NT2/D1 (cell line): ENCODE measurements at regions not wholly inside any gene's neighbourhood (a gene's known extent, or its start where the extent isn't known, plus 50 kb on each side); places are given as distances from the start of the nearest gene placed in this dataset.
A peak's percentile ranks its signal among the peaks of the same experiment; 100 is the strongest.

ENCODE experiments used
- DNase-seq: peaks from one replicate; pipeline ENCODE4 v3.0.0-alpha.2; 2011; ENCODE audit warnings: low read depth, low spot score
- H3K27me3 ChIP-seq: 2 replicates; pipeline ENCODE4 v1.6.0; 2011; ENCODE audit warnings: mild to moderate bottlenecking; ENCODE audit not compliant: insufficient read length, insufficient read depth
- H3K36me3 ChIP-seq: 2 replicates; pipeline ENCODE4 v1.6.1; 2011; ENCODE audit warnings: mild to moderate bottlenecking, low read length, mixed read lengths; ENCODE audit not compliant: insufficient read depth, insufficient read length
- H3K4me1 ChIP-seq: 2 replicates; pipeline ENCODE4 v1.5.1; 2011; ENCODE audit not compliant: insufficient read depth, insufficient read length
- H3K4me3 ChIP-seq: 2 replicates; pipeline ENCODE4 v1.5.1; 2011; ENCODE audit warnings: low read depth; ENCODE audit not compliant: insufficient read length
- H3K9ac ChIP-seq: 2 replicates; pipeline ENCODE4 v1.6.0; 2011; ENCODE audit warnings: low read depth; ENCODE audit not compliant: insufficient read length
- H3K9me3 ChIP-seq: 2 replicates; pipeline ENCODE4 v1.5.1; 2011; ENCODE audit warnings: mild to moderate bottlenecking, low read length; ENCODE audit not compliant: insufficient read depth
- SUZ12 ChIP-seq: IDR thresholded peaks from 2 replicates; pipeline ENCODE4 v1.6.1; 2011; ENCODE audit not compliant: insufficient read length, insufficient read depth; ENCODE audit errors: extremely low read depth
- YY1 ChIP-seq: IDR thresholded peaks from 2 replicates; pipeline ENCODE4 v1.6.1; 2011; ENCODE audit not compliant: insufficient read length, insufficient read depth
- ZNF274 ChIP-seq: IDR thresholded peaks from 2 replicates; pipeline ENCODE4 v1.6.1; 2011; ENCODE audit warnings: mild to moderate bottlenecking, low read depth, low read length

DNA sequence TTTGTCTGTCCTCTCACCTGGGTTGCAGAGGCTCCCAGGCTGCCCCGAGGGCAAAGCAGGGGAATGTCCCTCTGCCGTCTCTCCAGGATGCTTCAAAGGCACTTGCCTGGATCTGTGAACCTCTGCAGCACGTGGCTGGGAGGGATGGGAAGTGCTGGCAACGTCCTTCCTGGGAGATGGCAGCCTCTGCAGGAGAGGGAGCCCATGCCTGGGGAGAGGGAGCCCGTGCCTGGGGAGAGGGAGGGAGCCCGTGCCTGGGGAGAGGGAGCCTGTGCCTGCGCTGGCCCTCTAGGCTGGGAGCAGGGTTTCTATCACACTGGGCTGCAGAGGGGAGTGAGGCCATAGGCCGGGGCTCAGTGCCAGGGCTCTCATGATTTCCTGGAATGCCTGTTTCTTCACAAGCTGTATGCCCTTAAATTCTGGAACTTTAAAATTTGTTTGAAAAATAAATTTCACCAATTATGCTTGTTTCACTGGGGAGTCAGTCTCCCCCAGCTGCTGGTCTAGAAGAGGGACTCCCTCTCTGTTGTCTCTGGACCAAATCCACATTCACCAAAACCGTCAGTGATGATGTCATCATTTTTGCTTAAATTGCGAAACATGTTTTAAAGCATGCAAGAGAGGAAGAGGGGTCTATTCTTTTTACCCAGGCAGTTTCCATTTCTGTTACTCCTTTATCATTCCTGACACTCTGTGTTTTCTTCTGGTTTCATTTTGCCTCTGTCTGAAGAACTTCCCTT lies 135.7 kb downstream of the DNAJB6 start:
- Histone ChIP-seq H3K4me1 (no peaks in the 10 kb centered on the region), H3K9me3 (peaks cover 25% of the 10 kb centered on the region), H3K27me3 (peaks cover 3% of the 10 kb centered on the region), H3K36me3 (no peaks in the 10 kb centered on the region), H3K9ac (no peak overlapping the region), H3K4me3 (no peak overlapping the region)
- DNase-seq = no peak
- TF ChIP-seq SUZ12 (no peak), ZNF274 (no peak), YY1 (no peak)

- H3K4me3 ChIP-seq = no peak overlapping the region
- no peak for DNase-seq
- no peak for TF ChIP-seq SUZ12
- TF ChIP-seq ZNF274 = no peak
- no peak for TF ChIP-seq YY1
- H3K4me1 ChIP-seq = no peaks in the 10 kb centered on the region
- H3K36me3 ChIP-seq = no peaks in the 10 kb centered on the region
- no peak overlapping the region for H3K9ac ChIP-seq
- peaks cover 3% of the 10 kb centered on the region for H3K27me3 ChIP-seq
- peaks cover 25% of the 10 kb centered on the region for H3K9me3 ChIP-seq
Measured at GRCh38 chr7:157473051-157473569, 136.3 kb downstream of the DNAJB6 start.

GRCh38 chr7:157474685-157475084 lies 137.9 kb downstream of the DNAJB6 start:
- peaks cover 3% of the 10 kb centered on the region for H3K27me3 ChIP-seq
- DNase-seq = peak; percentile 43
- no peak overlapping the region for H3K9ac ChIP-seq
- no peaks in the 10 kb centered on the region for H3K4me1 ChIP-seq
- H3K9me3 ChIP-seq = peaks cover 25% of the 10 kb centered on the region
- no peaks in the 10 kb centered on the region for H3K36me3 ChIP-seq
- TF ChIP-seq SUZ12 (no peak), ZNF274 (no peak), YY1 (no peak)
- no peak overlapping the region for H3K4me3 ChIP-seq

- no peak for DNase-seq
- Histone ChIP-seq H3K36me3 (no peaks in the 10 kb centered on the region), H3K4me1 (no peaks in the 10 kb centered on the region), H3K9me3 (peaks cover 25% of the 10 kb centered on the region), H3K9ac (no peak overlapping the region), H3K4me3 (no peak overlapping the region), H3K27me3 (peaks cover 3% of the 10 kb centered on the region)
- TF ChIP-seq YY1 = no peak
- no peak for TF ChIP-seq SUZ12
- no peak for TF ChIP-seq ZNF274
Measured at GRCh38 chr7:157475095-157475494, 138.3 kb downstream of the DNAJB6 start.

DNA sequence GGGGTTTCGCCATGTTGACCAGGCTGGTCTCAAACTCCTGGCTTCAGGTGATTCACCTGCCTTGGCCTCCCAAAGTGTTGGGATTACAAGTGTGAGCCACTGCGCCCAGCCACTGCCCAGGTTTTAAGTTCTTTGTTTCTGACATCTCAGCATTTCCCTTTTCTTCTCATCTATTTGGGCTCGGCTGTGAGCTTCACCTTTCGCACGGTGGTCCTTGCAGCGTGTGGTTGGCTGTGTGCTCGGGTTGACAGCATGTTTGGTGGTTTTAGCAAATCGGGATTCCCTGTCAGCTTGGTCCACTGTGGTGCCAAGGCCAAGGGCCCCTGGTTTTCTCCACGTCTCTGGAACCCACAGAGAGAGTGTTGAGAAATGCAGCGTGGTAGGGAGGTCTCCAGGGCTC lies 138.8 kb downstream of the DNAJB6 start:
- peaks cover 3% of the 10 kb centered on the region for H3K27me3 ChIP-seq
- peaks cover 25% of the 10 kb centered on the region for H3K9me3 ChIP-seq
- no peaks in the 10 kb centered on the region for H3K36me3 ChIP-seq
- H3K9ac ChIP-seq = no peak overlapping the region
- DNase-seq = no peak
- no peaks in the 10 kb centered on the region for H3K4me1 ChIP-seq
- H3K4me3 ChIP-seq = no peak overlapping the region
- no peak for TF ChIP-seq SUZ12

GRCh38 chr7:157476201-157476600 lies 139.4 kb downstream of the DNAJB6 start:
- peaks cover 25% of the 10 kb centered on the region for H3K9me3 ChIP-seq
- peaks cover 3% of the 10 kb centered on the region for H3K27me3 ChIP-seq
- H3K9ac ChIP-seq = no peak overlapping the region
- no peak for DNase-seq
- no peak overlapping the region for H3K4me3 ChIP-seq
- no peak for TF ChIP-seq ZNF274
- no peak for TF ChIP-seq SUZ12
- TF ChIP-seq YY1 = no peak
- H3K4me1 ChIP-seq = no peaks in the 10 kb centered on the region
- no peaks in the 10 kb centered on the region for H3K36me3 ChIP-seq

DNA sequence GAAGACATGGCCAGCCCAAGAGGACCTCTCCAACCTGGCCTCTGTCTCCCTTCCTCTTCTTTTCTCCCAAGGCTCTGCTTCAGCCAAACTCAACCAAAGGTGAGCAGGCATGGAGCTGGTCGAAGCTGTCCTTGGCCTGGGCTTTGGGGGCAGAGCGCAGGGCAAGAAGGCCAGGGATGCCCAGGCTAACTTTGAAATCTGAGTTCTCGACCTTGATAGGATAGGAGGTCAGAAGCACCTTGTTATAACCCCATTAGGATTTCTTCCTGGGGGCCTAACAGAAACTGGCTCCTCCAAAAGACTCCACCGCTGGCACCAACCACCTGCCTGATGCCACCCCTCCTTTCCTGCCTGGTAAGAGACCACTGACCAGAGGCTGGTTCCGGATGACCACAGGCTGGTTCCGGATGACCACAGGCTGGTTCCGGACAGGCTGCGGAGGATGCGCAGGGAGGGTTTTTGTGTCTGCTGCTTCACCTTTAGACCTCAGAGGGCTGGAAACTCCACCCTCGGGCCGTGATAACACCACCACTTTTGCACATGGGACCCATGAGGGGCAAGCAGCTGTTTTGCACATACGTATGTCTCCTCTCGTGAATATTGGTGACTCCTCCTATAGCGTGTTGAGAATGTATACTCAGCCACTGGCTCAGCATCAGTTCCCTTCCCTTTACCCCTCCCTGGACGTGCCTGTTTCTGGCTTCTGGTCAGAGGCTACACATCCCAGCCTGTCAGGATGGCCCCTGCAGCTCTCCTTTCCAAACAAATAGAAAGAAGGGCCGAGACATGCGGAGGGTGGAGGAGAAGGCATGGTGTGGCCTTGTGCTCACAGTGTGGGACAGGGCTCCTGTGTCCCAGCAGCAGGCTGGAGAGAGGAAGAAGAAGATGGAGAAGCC lies 140.1 kb downstream of the DNAJB6 start:
- Histone ChIP-seq H3K9ac (no peak overlapping the region), H3K9me3 (peaks cover 25% of the 10 kb centered on the region), H3K36me3 (no peaks in the 10 kb centered on the region), H3K4me1 (no peaks in the 10 kb centered on the region), H3K4me3 (no peak overlapping the region), H3K27me3 (peaks cover 3% of the 10 kb centered on the region)
- DNase-seq = no peak
- TF ChIP-seq ZNF274 = no peak
- TF ChIP-seq YY1 = no peak
- no peak for TF ChIP-seq SUZ12
